Epithelial cell of prostate (primary cell): ENCODE measurements at regions not wholly inside any gene's neighbourhood (a gene's known extent, or its start where the extent isn't known, plus 50 kb on each side); places are given as distances from the start of the nearest gene placed in this dataset.

ENCODE experiments used
- DNase-seq: peaks from one replicate; pipeline ENCODE4 v3.0.0-alpha.2; 2011; ENCODE audit warnings: low read depth, low spot score
- H3K27ac ChIP-seq: fragments of 450-650 bp; 2 replicates; pipeline ENCODE4 v1.5.1; 2017; ENCODE audit warnings: mild to moderate bottlenecking

DNA sequence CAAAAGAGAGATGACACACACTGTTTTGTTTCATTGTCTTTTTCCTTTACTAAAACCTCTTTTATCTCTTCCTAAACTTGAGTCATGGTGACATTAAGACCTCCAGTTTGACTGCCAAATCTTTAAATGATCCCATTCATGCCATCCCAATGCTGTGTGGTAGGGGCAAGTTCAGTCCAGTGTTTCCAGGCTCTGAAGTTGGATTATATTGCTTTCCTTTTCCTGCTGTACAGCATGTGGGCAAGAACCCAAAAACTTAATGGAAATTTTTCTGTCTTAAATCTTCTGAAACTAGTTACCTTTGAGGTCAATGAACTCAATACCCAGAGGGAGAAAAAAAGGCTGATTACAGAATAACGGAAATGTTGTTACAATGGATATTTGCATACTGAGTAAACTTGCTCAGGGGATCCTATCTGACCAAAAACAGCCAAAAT is 187.1 kb upstream of the FAR2 start:
- no peak for DNase-seq
- no peak overlapping the region for H3K27ac ChIP-seq

DNA sequence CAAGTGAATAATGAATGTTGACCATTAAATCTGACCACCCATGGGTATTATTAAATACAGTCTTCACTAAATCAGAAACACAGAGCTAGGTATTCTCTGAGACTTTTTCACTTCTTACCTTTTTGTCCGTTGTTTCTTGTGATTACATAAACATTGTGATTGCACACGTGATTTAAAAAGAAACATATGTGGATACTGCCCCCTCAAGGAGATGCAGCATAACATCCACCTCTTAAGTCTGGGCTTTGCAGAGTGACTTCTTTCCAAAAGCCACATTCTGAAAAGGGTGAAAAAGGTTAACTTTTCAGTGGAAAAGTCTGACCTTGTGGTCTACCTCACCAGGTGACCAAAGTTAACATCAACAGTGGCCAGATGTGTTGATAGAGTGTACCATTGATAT is 185.5 kb upstream of the FAR2 start:
- no peak for DNase-seq
- H3K27ac ChIP-seq = no peak overlapping the region

DNA sequence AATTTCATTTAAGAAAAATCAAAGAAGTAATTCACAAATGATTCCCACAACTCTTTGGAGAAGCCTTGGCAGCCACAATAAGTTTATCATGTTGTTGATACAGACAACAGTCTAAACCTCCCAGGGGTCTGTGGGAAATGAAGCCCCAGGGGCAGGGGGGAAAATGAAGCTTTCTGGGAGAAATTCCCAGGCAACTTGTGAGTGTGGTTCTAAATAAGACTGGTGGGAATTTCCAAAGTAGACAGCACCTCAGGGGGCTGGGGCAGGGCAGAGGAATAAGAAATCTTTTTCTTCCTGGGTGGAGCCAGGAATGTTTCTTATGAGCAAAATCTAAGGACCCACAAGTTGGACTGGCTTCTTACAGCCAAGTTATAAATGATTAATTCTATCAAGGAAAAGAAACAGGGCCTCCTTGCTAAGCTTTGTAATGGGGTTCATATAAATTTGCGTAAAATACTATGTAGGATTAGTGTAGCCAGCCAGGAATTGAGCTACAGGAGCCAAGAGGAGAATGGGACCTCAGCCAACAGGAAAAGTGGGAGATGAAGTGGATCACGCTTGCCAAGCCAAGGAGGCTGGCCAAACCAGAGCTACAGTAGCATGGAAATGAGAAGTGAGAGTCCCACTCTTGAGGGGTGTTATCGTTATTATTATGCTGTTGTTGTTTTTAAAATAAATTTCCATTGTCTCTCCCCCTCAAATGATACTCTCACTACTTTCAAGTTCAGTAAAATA is 182.9 kb upstream of the FAR2 start:
- H3K27ac ChIP-seq = no peak overlapping the region
- DNase-seq = no peak

DNA sequence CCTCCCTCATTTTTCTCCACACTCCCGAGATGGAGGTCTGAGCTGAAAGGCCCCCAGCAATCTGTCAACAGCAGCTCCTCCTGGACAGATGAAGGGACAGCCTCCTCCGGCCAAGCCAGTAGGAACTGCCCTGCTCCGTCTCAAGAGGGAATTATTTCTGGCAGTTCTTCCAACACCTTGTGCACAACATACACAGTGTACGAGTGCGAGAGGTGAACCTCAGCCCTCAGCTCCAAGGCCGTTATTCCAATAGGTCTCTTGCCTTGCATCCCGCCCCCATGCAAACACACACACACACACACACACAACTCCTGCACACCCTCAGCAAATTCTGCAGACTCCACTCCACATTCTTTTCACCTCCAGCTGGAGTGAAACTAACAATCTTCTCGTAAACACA is 181.7 kb upstream of the FAR2 start:
- DNase-seq = no peak
- no peak overlapping the region for H3K27ac ChIP-seq

DNA sequence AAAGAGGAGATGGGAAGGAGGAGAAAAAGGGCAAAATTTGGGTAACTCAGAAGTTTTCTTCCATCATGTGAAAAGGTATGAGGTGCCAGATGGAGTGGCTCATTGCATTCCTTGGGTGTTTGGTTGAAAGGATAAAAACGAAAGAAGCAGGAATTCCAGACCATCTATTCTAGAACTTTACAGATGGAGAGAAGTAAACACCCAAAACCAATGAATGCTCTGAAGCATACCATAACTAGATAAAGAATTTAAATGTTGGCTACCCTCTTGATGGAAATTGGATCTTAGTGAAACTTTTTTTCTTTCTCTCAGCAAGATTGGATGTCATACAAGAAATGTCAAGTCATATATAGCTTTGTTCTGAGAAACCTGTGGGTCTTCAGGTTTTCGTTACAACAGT is 175.6 kb upstream of the FAR2 start:
- no peak overlapping the region for H3K27ac ChIP-seq
- DNase-seq = no peak

DNA sequence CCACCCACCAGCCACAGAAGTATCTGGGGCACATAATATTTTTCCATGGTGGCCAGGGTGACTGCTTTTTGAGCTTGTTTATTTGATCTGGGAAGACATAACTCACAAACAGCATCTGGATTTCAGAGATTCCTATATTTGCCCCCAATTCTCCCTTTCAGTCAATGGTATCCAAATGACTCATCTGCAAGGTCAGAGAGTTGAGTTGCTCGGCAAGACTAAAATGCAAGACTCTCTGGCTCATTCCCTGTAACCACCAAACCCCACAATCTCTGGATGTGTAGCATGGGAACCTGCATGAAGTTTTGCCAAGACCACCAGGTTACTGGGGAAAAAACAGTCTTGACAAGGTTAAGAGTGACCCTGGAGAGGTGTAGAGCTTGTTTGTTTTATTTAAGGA is 174.9 kb upstream of the FAR2 start:
- no peak for DNase-seq
- no peak overlapping the region for H3K27ac ChIP-seq

DNA sequence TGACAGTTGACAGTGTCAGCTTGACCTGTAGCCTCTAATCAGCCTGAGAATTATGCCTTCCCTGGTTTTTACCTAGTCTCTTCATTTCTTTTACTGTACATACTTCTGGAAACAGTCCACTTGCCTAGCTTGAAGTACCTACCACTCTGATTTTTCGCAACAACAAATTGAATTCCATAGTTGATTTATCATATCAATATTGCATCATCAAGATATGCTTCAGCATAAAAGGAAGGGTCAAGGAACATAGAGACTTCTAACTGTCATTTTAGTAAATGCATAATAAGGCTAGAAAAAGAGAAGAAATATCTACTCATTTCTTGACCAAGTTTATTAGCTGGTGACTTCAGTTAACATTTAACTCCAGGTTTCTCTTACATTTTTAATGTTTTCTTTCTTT is 174.2 kb upstream of the FAR2 start:
- no peak for DNase-seq
- H3K27ac ChIP-seq = no peak overlapping the region

DNA sequence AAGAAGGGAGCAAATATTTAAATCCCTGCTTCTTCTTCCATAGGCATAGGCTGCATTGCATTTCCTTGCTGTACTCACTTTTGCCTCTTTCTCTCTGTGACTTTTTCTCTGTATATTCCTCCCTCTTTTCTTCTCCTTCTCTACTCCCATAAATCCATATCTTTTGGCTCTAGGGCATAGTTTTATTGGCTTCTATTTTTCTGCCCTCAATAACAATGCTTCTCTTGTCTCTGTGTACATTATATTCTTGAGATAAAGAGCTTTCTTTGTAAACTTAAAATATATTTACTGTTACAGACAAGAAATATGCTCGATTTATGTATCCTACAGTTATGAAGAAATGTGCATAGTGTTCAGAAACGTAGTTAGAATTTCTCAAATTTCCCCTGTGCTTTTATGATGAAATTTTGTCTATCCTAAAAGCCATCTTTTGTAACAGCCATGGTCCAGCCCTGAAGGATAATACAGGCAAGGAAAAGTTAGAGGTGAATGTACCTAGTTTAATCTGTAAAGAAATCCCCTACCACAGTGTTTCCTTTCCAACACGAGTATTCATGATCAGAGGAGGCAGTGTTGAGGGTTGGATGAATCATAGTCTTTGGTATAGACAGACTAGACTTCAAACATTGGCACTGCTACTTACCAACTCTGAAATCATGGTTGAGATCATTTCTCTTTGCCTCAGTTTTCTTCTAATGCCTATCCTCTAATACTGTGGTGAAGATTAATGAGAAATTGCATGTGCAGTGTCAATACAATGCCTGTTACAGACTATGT is 173.3 kb upstream of the FAR2 start:
- H3K27ac ChIP-seq = no peak overlapping the region
- DNase-seq = no peak

DNA sequence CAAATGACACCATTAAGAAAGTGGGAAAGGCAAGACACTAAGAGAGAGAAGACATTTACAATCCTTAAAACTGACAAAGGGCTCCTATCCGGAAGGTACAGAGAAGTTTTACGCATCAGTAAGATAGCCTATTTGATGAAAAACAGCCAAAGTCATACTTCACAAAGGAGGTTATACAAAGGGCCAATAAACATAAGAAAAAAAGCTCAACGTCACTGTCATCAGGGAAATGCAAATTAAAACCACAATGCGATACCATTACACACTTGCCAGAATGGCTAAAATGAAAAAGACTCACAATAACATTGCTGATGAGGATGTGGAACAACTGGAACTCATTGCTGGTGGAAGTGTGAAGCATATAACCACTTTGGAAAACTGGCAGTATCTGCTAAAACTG is 168.6 kb upstream of the FAR2 start:
- DNase-seq = no peak
- no peak overlapping the region for H3K27ac ChIP-seq

DNA sequence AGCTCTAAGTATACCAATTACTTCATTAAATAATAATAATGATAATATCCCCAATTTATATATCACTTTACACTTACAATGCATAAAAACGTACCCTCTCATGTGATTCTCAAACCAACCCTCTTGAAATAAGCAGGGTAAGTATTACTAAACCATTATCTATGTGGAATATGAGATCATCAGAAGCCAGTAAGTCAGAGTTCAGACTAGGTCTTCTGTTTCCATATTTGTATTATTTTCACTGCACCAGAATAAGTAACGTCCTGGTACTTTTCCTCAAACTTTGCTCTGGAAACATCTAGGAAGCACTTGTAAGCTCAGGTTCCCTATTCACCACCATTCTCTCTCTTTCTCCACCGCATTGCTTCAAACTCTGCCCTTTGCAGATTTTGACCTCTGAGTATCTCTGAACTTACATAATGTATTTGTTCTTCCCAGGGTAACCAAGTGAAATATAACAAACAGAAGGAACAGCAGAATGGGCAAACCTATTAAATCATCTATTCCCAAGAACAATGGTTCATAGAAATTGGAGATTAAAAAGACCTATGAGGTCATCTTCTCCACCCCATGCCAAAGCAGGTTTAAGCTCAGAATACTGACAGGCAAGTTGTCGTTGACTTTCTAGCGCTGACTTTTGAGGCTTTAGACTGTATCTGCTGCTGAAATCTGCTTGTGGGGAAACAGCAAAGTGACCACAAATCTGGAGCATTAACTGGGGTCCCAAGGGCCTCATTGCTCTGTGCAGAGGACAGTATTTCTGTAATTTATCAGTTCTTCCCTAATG is 161.3 kb upstream of the FAR2 start:
- no peak overlapping the region for H3K27ac ChIP-seq
- DNase-seq = no peak

DNA sequence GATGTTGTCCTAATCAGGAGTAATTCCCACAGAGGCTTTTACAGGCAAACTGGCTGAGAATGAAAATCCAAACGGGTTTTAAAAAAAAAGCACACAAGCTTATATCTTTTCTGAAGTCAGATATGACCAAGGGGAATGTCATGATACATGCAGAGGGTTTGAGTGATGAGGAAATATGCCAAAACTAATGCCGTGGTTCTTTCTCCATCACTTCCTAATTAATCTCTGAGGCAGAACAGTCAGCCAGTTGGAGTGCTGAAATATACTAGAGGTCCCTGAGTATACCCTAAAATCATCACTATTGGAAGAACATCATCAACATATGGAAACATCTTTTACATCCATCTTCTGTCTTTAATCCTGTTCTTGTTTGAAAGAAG is 160.8 kb upstream of the FAR2 start:
- H3K27ac ChIP-seq = no peak overlapping the region
- no peak for DNase-seq

DNA sequence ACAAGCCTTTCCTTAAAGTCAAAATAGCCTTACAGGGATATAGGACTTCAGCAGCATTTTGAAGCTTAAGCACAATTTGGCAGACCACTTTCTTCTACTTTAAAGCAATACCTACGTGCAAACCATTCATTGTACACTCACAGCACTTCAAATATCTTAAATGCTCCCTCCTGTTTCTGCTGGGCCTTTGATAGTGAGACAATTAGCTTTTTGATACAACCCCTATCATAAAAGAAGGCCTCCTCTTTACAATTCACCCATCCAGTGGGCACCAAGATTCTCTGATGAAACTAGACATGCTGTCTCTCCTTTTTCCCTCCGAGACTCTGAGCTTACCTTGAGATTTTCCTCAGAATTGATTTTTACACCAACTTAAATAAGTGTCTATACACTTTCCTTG is 157.5 kb upstream of the FAR2 start:
- no peak for DNase-seq
- no peak overlapping the region for H3K27ac ChIP-seq

DNA sequence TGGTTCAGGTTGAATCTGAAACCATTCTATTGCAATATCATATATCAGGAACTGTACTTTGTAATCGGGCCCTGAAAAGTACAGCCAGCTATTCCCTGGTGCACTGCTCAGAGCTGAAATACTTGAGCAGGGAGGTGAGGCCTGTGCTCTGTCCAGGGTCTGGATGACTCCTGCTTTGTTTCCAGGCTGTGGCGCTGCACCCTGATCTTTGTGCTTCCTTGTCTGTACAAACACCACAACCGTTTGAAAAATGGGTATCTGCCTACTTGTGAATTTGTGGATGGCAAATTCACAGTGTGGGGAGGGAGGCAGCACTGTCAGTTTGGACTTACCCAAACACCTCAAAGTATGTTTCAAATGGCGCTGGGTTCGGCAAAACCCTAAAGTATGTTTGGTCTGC is 155.4 kb upstream of the FAR2 start:
- no peak for DNase-seq

DNA sequence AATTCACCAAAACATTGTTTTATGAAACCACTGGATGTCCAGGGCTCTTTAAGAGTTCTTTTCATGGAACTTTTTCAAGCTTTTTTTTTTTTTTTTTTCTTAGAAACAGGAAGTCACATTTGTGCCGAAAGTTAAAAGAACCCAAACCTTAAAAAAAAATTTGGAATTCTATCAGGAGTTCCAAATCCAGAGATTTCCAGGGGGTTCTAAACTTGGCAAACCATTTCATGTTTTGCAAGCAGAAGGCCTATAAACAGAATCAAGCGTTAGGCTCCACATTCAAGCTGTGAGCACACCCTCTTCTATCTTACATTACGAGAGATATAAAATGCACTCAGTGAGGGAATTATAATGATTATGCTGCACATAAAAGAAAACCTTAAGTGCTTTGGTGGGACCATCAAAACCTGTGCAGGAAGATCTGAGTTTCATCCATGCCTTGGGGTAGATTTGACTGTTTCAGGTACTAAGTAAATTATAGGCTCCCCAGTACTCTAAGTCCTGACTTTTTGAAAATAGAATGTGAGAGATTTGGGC is 154.8 kb upstream of the FAR2 start:
- no peak for DNase-seq
- H3K27ac ChIP-seq = no peak overlapping the region

More for the DNA sequence above, 155.4 kb upstream of the FAR2 start:
- no peak overlapping the region for H3K27ac ChIP-seq

DNA sequence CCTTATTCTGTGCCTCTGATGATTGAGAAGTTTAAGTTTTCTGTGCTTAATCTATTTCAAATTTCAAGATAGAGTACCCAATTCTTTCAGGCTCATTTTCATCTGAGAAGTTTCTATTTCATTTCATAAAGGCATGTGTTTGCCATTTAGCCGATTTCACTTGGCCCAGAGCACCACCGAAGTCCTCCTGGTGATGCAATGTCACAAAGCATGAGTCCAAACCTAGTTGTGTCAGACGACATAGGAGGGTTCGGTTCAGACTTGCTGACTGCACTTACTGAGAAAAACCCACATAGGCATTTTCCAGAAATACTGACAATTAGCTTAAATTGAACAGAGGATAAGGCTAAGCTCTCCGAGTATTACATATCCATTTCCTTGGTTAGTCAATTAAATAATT is 152.4 kb upstream of the FAR2 start:
- DNase-seq = no peak
- H3K27ac ChIP-seq = no peak overlapping the region

DNA sequence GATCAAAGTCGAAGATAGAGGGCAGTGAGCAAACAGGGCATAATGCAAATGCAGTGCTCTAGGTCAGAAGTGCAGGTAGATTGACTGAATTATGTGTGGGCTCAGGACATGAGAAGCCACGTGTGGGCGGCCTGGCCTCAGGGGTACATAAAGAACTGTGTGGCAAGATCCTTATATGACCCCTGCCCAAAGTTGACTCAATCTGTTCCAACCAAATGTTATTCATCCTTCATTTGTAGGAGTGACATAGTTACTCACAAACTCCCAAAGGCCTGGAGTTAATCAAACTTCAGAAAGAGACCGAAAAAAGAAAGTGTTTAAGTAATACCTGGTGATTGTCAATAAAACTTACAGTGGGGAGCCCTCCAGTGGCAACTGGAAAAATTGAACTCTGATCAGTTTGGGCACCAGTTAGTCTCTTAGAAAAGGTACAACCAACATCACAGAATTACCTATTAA is 150.4 kb upstream of the FAR2 start:
- no peak overlapping the region for H3K27ac ChIP-seq
- no peak for DNase-seq

DNA sequence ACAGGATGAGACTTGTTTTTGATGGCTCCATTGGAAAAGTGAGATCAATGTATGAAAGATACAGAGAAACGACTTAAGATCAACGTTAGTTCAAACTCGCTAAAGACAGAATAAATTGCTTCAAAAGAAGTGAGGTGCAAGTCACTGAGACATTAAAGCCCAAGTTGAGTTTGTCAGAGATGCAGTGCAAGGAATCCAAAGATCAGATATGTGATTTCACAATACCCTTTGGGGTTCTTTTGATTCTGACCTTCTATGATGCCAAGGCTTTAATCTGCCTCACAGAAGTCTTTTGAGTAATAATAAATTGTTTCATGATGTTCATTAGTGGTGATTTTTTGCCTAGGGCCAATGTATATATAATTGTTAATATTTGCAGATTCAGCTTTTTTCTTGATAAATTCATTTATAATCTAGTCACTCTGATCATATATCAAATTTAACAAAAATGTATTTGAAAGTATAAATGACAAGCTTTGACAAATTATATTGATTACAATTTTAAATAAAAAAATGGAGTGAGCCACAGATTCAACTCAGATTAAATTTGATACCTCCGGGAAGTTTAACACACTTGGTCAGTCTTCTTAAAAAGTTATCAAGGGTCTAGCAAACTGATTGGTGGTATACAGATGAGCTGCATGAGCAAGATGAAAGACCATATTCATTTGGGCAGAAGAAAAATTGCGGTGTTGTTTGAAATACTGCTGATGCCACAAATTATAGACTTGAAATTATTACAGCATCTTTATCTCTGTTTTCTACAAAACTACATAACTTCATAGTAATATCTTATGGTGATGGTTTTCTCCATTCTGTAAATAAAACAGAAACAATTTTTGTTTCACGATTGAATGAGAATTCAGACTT is 144.8 kb upstream of the FAR2 start:
- DNase-seq = no peak
- no peak overlapping the region for H3K27ac ChIP-seq

DNA sequence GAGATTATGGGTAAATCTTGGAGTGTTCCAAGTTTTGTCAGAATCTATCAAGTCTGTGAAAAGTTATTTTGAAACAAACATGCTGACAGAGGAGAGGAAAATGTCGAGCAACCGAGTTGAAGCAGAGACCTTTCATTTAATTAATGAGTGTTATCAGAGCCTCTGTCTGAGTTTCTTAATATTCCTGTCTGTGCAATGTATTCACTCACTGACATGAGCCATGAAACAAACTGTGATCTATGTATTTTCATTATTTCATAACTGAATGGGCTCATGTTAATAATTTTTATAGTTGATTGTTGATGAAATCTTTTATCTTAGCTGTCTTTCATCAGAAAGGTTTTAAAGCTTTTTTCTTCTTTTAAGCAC is 144.2 kb upstream of the FAR2 start:
- DNase-seq = no peak
- no peak overlapping the region for H3K27ac ChIP-seq

DNA sequence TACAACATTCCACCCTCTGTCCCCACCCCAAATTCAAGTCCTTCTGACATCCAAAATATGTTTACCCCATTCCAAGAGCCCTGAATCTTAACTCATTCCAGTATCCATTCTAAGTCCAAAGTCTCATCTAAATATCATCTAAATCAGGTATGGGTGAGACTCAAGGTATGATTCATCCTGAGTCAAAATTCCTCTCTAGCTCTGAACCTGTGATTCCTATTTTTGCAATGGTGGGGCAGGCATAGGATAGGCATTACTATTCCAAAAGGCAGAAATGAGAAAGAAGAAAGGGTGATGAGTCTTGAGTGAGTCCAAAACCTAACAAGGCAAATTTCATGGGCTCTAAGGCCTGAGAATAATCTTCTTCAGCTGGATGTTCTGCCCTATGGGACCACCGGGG is 140.3 kb upstream of the FAR2 start:
- H3K27ac ChIP-seq = peak overlapping the region; percentile 13
- DNase-seq = peak; percentile 6

DNA sequence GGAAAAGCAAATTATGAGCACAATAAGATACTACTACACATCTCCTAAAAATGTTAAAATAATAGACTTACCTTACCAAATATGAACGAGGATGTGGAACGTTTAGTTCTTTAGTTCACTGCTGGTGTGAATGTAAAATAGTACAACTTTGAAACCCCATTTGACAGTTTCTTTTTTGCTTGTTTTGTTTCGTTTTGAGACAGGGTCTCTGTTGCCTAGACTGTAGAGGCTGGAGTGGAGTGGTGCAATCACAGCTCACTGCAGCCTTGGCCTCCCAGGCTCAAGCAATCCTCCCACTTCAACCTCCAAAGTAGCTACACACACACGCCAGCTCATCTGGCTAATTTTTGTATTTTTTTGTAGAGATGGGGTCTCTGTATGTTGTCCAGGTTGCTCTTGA is 136.4 kb upstream of the FAR2 start:
- no peak overlapping the region for H3K27ac ChIP-seq
- DNase-seq = no peak
